PC-9 (cell line): ENCODE measurements at regions not wholly inside any gene's neighbourhood (a gene's known extent, or its start where the extent isn't known, plus 50 kb on each side); places are given as distances from the start of the nearest gene placed in this dataset.
"Not testable (repeated sequence)": the region's sequence is repeated elsewhere in the genome, so short reads cannot be mapped to it uniquely, and the experiment has no call there.

ENCODE experiments used
- BruUV-seq: library from RNA; stranded (reverse); fragments of 400-500 nt; replicated peaks from 2 replicates; lab custom pipeline; 2021; lab: Mats Ljungman, UMichigan
- CTCF ChIA-PET: fragments of 300-600 bp; sonication (Branson Sonifier 250); formaldehyde crosslinking; loops from one replicate; lab custom pipeline; 2022; ENCODE audit warnings: antibody characterized with exemption; lab: Charles Lee
- POLR2A ChIA-PET: fragments of 300-600 bp; sonication (Branson Sonifier 250); formaldehyde crosslinking; loops from one replicate; lab custom pipeline; 2022; ENCODE audit warnings: antibody characterized with exemption; ENCODE audit not compliant: unreplicated experiment; lab: Charles Lee
- DNase-seq, 2 experiments: peaks; one replicate each; pipeline versions ENCODE4 v3.0.0 to v3.0.0-alpha.2; 2015 to 2022; ENCODE audit warnings: mixed read lengths in 1 of 2
- H2AFZ ChIP-seq: fragments of 200-600 bp; sonication (generic); 2 replicates; pipeline ENCODE4 v1.8.1; 2017; ENCODE audit warnings: antibody characterized with exemption
- H3F3A ChIP-seq: fragments of 200-600 bp; sonication (generic); 2 replicates; pipeline ENCODE4 v1.8.1; 2017; ENCODE audit warnings: antibody characterized with exemption, mild to moderate bottlenecking, low read depth; ENCODE audit not compliant: insufficient read depth
- H3K27ac ChIP-seq: fragments of 200-600 bp; sonication (generic); 2 replicates; pipeline ENCODE4 v1.6.1; 2016; ENCODE audit warnings: mixed run types
- H3K27me3 ChIP-seq: fragments of 200-600 bp; sonication (generic); 2 replicates; pipeline ENCODE4 v1.6.1; 2016; ENCODE audit warnings: low read depth, mixed run types; ENCODE audit not compliant: insufficient read depth
- H3K36me3 ChIP-seq: fragments of 200-600 bp; sonication (generic); 2 replicates; pipeline ENCODE4 v1.6.1; 2016; ENCODE audit warnings: low read depth, mixed run types
- H3K4me1 ChIP-seq: fragments of 200-600 bp; sonication (generic); replicated peaks from 2 replicates; pipeline ENCODE4 v1.6.1; 2016; ENCODE audit warnings: mixed run types; ENCODE audit not compliant: insufficient read depth
- H3K4me2 ChIP-seq: fragments of 200-600 bp; sonication (generic); 2 replicates; pipeline ENCODE4 v1.6.1; 2017; ENCODE audit warnings: mixed run types
- H3K4me3 ChIP-seq: fragments of 200-600 bp; sonication (generic); 2 replicates; pipeline ENCODE4 v1.6.1; 2016; ENCODE audit warnings: mixed run types
- H3K79me2 ChIP-seq: fragments of 200-600 bp; sonication (generic); 2 replicates; pipeline ENCODE4 v1.6.1; 2017; ENCODE audit warnings: low read depth, mixed run types
- H3K9me2 ChIP-seq: fragments of 200-600 bp; sonication (generic); 2 replicates; pipeline ENCODE4 v1.8.1; 2017; ENCODE audit warnings: mild to moderate bottlenecking; ENCODE audit not compliant: insufficient read depth
- H3K9me3 ChIP-seq: fragments of 200-600 bp; sonication (generic); 2 replicates; pipeline ENCODE4 v1.8.1; 2016; ENCODE audit warnings: low read depth; ENCODE audit not compliant: insufficient read depth
- H4K20me1 ChIP-seq: fragments of 200-600 bp; sonication (generic); 2 replicates; pipeline ENCODE4 v1.8.1; 2017; ENCODE audit not compliant: insufficient read depth
- CTCF ChIP-seq: fragments of 200-600 bp; sonication (generic); conservative IDR thresholded peaks from 2 replicates; pipeline ENCODE4 v1.6.1; 2017; ENCODE audit warnings: mixed run types, antibody characterized with exemption, mild to moderate bottlenecking, moderate library complexity
- EZH2 ChIP-seq: fragments of 200-600 bp; sonication (generic); IDR thresholded peaks from 2 replicates; pipeline ENCODE4 v1.8.0; 2017; ENCODE audit warnings: antibody characterized with exemption, low read depth
- intact Hi-C: fragments of 100-400 bp; cut with micrococcal nuclease; formaldehyde crosslinking; loops from one replicate; pipeline ENCODE4 v1.10.0; 2022; ENCODE audit not compliant: unreplicated experiment

GRCh38 chr4:101696276-101697010 is 94.1 kb upstream of the BANK1 start:
- Histone ChIP-seq H3K4me1 (peaks cover 12% of the 10 kb centered on the region; the same call in 1 of the 2 replicates), H3K9me3 (no peaks in the 10 kb centered on the region), H3K27me3 (no peaks in the 10 kb centered on the region), H3K4me2 (no peak overlapping the region), H3K9me2 (no peaks in the 10 kb centered on the region), H3K36me3 (no peaks in the 10 kb centered on the region), H3K79me2 (no peaks in the 10 kb centered on the region), H3K27ac (no peak overlapping the region), H3K4me3 (no peak overlapping the region), H3F3A (peaks cover 4% of the 10 kb centered on the region; the same call in 1 of the 2 replicates), H2AFZ (no peak overlapping the region), H4K20me1 (no peaks in the 10 kb centered on the region)
- BruUV-seq: no TSS peak
- DNase-seq: no peak
- intact Hi-C loops: no loop called here
- ChIA-PET POLR2A (no interaction called here), CTCF (no interaction called here)
- TF ChIP-seq CTCF (no peak), EZH2 (no peak)

- no peak for DNase-seq
- no peak overlapping the region for H3K4me2 ChIP-seq
- no TSS peak for BruUV-seq
- H3K4me3 ChIP-seq: no peak overlapping the region
- H3F3A ChIP-seq: peaks cover 4% of the 10 kb centered on the region; the same call in 1 of the 2 replicates
- H3K36me3 ChIP-seq: no peaks in the 10 kb centered on the region
- TF ChIP-seq EZH2 (no peak), CTCF (no peak)
- no peaks in the 10 kb centered on the region for H3K27me3 ChIP-seq
- no peak overlapping the region for H2AFZ ChIP-seq
- no peak overlapping the region for H3K27ac ChIP-seq
- CTCF ChIA-PET: no interaction called here
- H3K4me1 ChIP-seq: peaks cover 12% of the 10 kb centered on the region; the same call in 1 of the 2 replicates
- H4K20me1 ChIP-seq: no peaks in the 10 kb centered on the region
- H3K9me2 ChIP-seq: no peaks in the 10 kb centered on the region
- no peaks in the 10 kb centered on the region for H3K9me3 ChIP-seq
- intact Hi-C loops: no loop called here
- POLR2A ChIA-PET: no interaction called here
- no peaks in the 10 kb centered on the region for H3K79me2 ChIP-seq
Measured at GRCh38 chr4:101695176-101695575, 95.4 kb upstream of the BANK1 start.

- H3K79me2 ChIP-seq, DNase-seq, H3K27ac ChIP-seq, H3K36me3 ChIP-seq, H2AFZ ChIP-seq, H4K20me1 ChIP-seq, H3K9me3 ChIP-seq, BruUV-seq, intact Hi-C loops, H3F3A ChIP-seq, POLR2A ChIA-PET, H3K4me3 ChIP-seq, H3K9me2 ChIP-seq, CTCF ChIA-PET, H3K27me3 ChIP-seq: not testable (repeated sequence)
- H3K4me1 ChIP-seq: peaks cover 12% of the 10 kb centered on the region; the same call in 1 of the 2 replicates
- peak overlapping the region; percentile 57 for H3K4me2 ChIP-seq
Measured at GRCh38 chr4:101694403-101694802, 96.1 kb upstream of the BANK1 start.
